ENCODE measurements at regions not wholly inside any gene's neighbourhood (a gene's known extent, or its start where the extent isn't known, plus 50 kb on each side); places are given as distances from the start of the nearest gene placed in this dataset.

- TF ChIP-seq, protein P1, sequence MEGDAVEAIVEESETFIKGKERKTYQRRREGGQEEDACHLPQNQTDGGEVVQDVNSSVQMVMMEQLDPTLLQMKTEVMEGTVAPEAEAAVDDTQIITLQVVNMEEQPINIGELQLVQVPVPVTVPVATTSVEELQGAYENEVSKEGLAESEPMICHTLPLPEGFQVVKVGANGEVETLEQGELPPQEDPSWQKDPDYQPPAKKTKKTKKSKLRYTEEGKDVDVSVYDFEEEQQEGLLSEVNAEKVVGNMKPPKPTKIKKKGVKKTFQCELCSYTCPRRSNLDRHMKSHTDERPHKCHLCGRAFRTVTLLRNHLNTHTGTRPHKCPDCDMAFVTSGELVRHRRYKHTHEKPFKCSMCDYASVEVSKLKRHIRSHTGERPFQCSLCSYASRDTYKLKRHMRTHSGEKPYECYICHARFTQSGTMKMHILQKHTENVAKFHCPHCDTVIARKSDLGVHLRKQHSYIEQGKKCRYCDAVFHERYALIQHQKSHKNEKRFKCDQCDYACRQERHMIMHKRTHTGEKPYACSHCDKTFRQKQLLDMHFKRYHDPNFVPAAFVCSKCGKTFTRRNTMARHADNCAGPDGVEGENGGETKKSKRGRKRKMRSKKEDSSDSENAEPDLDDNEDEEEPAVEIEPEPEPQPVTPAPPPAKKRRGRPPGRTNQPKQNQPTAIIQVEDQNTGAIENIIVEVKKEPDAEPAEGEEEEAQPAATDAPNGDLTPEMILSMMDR (IDR thresholded peaks at IDR 0.05): no peak
- TF ChIP-seq POLR2AphosphoS5 (IDR thresholded peaks at IDR 0.05) (no peak), EP300 (IDR thresholded peaks at IDR 0.05) (no peak)
These were observed 215.2 kb upstream of the NT5C1B start for GRCh38 chr2:18804536-18804935.

Measured in gastroesophageal sphincter (tissue), 3 donors.